Subcutaneous abdominal adipose tissue (tissue), 5 donors: ENCODE measurements at regions not wholly inside any gene's neighbourhood (a gene's known extent, or its start where the extent isn't known, plus 50 kb on each side); places are given as distances from the start of the nearest gene placed in this dataset.

Experiments used
- H3K27ac ChIP-seq: one replicate; pipeline ENCODE4 v1.7.0; 2013; ENCODE audit warnings: low read depth, mild to moderate bottlenecking, inconsistent platforms, low read length, moderate library complexity
- H3K27me3 ChIP-seq, 5 donors: one replicate each; pipeline ENCODE4 v1.7.0; 2013; ENCODE audit warnings: low read length in 5 of 5, inconsistent platforms in 1 of 5; ENCODE audit not compliant: control insufficient read depth in 5 of 5, insufficient read depth in 4 of 5
- H3K36me3 ChIP-seq, 5 donors: one replicate each; pipeline ENCODE4 v1.7.0; 2013; ENCODE audit warnings: low read length in 5 of 5; ENCODE audit not compliant: control insufficient read depth in 5 of 5, insufficient read depth in 5 of 5
- H3K4me1 ChIP-seq, 5 donors: one replicate each; pipeline ENCODE4 v1.7.0; 2013; ENCODE audit warnings: low read length in 5 of 5, mild to moderate bottlenecking in 3 of 5, moderate library complexity in 1 of 5; ENCODE audit not compliant: control insufficient read depth in 5 of 5, insufficient read depth in 5 of 5
- H3K4me3 ChIP-seq, 5 donors: one replicate each; pipeline ENCODE4 v1.7.0; 2013; ENCODE audit warnings: low read length in 5 of 5, low read depth in 1 of 5
- H3K9ac ChIP-seq, 5 donors: one replicate each; pipeline ENCODE4 v1.7.0; 2013; ENCODE audit warnings: low read length in 5 of 5, mild to moderate bottlenecking in 4 of 5, moderate library complexity in 3 of 5
- H3K9me3 ChIP-seq, 5 donors: one replicate each; pipeline ENCODE4 v1.7.0; 2013; ENCODE audit warnings: low read length in 5 of 5; ENCODE audit not compliant: control insufficient read depth in 5 of 5
- donor health status: healthy.
- donor health status: healthy.
- donor health status: healthy.
- donor health status: healthy.
- donor health status: healthy.

DNA sequence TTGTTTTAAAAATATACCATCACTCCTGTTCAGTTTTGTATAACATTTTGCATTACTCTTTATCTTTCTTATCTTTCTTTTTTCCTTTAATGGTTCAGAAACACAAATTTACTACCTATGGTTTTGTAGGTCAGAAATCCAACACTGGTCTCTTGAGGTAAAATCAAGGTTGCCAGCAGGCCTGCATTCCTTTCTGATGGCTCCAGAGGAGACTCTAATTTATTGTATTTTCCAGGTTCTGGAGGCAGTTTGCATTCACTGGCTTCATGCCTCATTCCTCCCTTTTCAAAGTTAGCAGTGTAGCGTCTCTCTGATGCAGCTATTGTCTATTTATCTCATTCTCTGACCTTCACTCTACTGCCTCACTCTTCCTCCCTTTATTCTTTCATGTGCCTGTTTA is 767.4 kb downstream of the SLITRK6 start:
- Histone ChIP-seq H3K9ac (no peak overlapping the region), H3K27ac (no peak overlapping the region), H3K4me1 (no peaks in the 10 kb centered on the region)

DNA sequence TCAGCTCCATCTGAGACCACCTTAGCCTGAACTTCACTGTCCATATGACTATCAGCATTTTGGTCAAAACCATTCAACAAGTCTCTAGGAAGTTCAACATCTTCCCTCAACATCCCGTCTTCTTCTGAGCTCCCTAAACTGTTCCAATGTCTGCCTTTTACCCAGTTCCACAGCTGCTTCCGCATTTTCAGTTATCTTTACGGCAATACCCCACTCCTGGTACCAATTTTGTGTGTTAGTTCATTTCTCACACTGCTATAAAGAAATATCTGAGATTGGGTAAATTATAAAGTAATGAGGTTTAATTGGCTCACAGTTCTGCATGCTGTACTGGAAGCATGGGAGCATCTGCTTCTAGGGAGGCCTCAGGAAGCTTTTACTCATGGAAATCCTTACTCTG is 771.2 kb downstream of the SLITRK6 start:
- Histone ChIP-seq H3K27me3 (no peaks in the 10 kb centered on the region), H3K9ac (no peak overlapping the region), H3K36me3 (no peaks in the 10 kb centered on the region), H3K27ac (no peak overlapping the region), H3K4me3 (no peak overlapping the region), H3K9me3 (peaks cover 0 to 27% (median 13%) of the 10 kb centered on the region in 5 donors), H3K4me1 (no peaks in the 10 kb centered on the region)

More for the DNA sequence above, 767.4 kb downstream of the SLITRK6 start:
- Histone ChIP-seq H3K27me3 (no peaks in the 10 kb centered on the region), H3K4me3 (no peak overlapping the region), H3K36me3 (no peaks in the 10 kb centered on the region), H3K9me3 (peaks cover 0 to 17% (median 7%) of the 10 kb centered on the region in 5 donors)

DNA sequence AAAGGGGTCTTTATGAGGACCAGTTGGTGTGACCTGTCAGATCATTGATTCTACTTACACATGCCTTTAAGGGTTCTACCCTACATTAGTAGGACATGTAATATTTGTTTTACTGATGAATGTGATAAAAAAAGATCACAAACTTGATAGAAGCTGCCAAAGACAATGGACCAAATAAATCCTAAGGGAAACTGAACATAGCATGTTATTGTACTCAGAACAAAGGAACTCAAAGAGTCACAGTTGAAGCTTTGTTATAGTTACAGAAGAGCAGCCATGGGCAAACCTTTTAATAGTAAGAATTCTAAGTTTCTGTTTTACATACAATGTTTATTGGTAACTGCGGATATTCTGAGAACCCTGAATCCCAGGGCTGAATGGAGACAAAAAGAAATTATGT is 780.1 kb downstream of the SLITRK6 start:
- H3K36me3 ChIP-seq = no peaks in the 10 kb centered on the region
- no peak overlapping the region for H3K4me3 ChIP-seq
- no peak overlapping the region for H3K27ac ChIP-seq
- H3K4me1 ChIP-seq = no peaks in the 10 kb centered on the region
- H3K9ac ChIP-seq = no peak overlapping the region
- H3K9me3 ChIP-seq = peaks cover 0 to 6% (median 2%) of the 10 kb centered on the region in 5 donors
- H3K27me3 ChIP-seq = no peaks in the 10 kb centered on the region

DNA sequence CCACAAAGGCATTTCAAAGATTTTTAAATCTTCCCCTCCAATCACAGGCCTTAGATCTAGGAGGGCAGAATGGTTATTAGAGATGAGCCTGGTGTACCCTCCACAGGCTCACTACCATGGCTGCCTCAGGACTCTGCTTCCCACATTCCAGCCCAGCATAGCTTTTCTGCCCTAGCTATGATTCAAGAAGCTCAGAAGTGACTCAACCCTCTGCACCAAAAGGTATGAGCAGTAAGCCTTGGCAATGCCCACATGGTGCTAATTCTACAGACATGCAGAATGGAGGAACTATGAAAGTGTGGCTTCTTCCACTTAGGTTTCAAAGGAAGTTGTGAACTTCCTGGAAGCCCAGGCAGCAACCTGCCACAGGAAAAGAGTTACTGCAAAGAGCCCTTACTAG is 786.2 kb downstream of the SLITRK6 start:
- Histone ChIP-seq H3K4me1 (no peaks in the 10 kb centered on the region), H3K4me3 (no peak overlapping the region), H3K9me3 (peaks cover 0 to 5% (median 0%) of the 10 kb centered on the region in 5 donors), H3K27ac (no peak overlapping the region), H3K27me3 (no peaks in the 10 kb centered on the region), H3K9ac (no peak overlapping the region), H3K36me3 (no peaks in the 10 kb centered on the region)

DNA sequence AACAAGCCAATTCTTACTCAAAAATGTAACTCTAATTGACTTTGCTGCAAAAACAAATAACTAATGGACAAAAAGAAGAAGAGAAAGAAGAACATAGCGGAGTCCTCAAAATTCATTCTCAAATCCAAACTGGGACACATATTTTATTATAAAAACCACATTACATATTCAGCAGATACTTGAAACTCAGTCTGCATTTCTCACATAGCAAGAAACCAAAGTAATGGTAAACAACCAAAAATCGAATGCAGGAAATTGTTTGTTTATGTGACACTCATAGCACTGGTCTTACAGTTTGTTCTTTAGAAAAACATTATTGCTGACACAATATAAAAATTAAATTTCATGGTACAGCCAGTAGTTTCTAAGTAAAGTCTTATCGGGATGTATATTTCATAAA is 789.8 kb downstream of the SLITRK6 start:
- Histone ChIP-seq H3K4me3 (no peak overlapping the region), H3K36me3 (no peaks in the 10 kb centered on the region), H3K4me1 (no peaks in the 10 kb centered on the region), H3K9ac (no peak overlapping the region), H3K27ac (no peak overlapping the region), H3K27me3 (no peaks in the 10 kb centered on the region), H3K9me3 (peaks cover 0 to 5% (median 0%) of the 10 kb centered on the region in 5 donors)

DNA sequence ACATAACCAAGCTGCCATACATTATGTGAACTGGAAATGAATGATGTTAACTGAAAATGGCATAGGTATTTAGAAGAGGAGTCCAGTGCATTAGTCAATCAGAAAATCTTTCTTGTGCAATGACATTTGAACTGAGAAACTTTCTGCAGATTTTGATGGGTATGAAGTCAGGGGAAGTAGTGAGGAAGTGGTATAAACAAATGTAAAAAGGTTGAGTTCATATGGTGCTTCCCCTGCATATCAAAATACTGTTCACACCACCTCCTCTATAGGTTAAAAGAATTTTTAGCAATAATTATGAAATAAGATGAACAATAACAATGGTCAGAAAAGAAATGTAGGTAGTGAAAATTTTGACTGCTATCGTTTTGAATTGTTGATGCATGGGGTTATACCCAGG is 800.0 kb downstream of the SLITRK6 start:
- Histone ChIP-seq H3K27ac (no peak overlapping the region), H3K9ac (no peak overlapping the region)

DNA sequence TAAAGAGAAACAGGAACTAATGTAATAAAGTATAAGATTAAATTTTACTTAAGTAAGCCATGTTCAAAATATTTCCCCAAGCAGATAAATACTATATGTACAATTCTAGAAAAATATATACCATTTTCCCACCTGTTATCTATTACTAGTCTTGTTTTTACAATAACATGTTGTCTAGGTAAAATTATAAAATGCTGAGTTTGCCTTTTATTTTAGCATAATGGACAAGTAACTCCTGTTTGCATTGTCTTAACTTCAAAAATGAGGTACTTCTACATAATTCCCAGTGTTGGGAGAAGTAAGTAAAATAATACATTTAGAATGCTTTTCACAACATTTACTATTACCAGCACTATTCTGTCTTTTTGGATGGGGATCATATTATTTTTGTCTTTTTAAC is 800.5 kb downstream of the SLITRK6 start:
- Histone ChIP-seq H3K27ac (no peak overlapping the region), H3K9ac (no peak overlapping the region), H3K4me3 (no peak overlapping the region), H3K27me3 (no peaks in the 10 kb centered on the region), H3K9me3 (no peaks in the 10 kb centered on the region), H3K36me3 (no peaks in the 10 kb centered on the region), H3K4me1 (no peaks in the 10 kb centered on the region)

More for the DNA sequence above, 800.0 kb downstream of the SLITRK6 start:
- Histone ChIP-seq H3K4me3 (no peak overlapping the region), H3K9me3 (no peaks in the 10 kb centered on the region), H3K4me1 (no peaks in the 10 kb centered on the region), H3K27me3 (no peaks in the 10 kb centered on the region), H3K36me3 (no peaks in the 10 kb centered on the region)

DNA sequence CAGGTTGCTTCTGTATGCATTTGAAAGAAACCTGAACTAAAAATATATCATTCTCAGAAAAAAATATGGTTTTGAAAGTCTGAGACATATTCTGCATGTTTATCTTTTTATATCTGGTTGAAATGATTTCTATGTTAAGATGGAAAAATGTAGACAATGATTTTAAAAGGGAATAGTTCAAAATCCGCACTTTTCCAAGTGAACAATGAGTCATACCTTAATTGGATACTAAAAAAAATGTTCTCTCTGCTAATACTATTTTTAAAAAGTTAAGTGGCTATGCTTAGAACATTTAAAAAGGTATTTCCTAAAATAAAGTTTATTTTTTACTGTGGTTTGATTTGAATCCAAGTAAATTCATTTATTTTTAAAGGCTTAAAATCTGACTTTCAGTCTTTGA is 801.4 kb downstream of the SLITRK6 start:
- H3K36me3 ChIP-seq = no peaks in the 10 kb centered on the region
- H3K4me1 ChIP-seq = no peaks in the 10 kb centered on the region
- no peaks in the 10 kb centered on the region for H3K27me3 ChIP-seq
- H3K9me3 ChIP-seq = no peaks in the 10 kb centered on the region
- no peak overlapping the region for H3K9ac ChIP-seq
- H3K27ac ChIP-seq = no peak overlapping the region
- H3K4me3 ChIP-seq = no peak overlapping the region

DNA sequence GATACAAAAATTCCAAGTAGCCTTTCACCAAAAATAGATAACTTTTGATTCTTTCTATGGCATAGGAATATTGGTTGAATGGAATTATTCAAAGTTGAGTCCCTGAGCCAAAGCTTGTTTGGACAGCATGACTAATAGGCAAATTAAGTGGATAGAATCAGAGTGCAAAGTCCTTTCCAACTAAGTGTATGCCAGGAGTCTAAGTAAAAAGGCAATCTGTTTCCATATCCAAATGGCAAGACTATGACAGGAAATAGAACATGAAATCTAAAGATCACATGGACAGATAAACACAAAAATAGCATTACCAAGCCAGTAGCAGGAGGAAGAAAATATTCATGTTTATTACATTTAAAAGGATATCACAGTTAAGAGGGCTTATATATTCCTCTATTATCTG is 804.6 kb downstream of the SLITRK6 start:
- Histone ChIP-seq H3K36me3 (no peaks in the 10 kb centered on the region), H3K27ac (no peak overlapping the region), H3K4me1 (no peaks in the 10 kb centered on the region), H3K9me3 (no peaks in the 10 kb centered on the region), H3K4me3 (no peak overlapping the region), H3K27me3 (no peaks in the 10 kb centered on the region), H3K9ac (no peak overlapping the region)

DNA sequence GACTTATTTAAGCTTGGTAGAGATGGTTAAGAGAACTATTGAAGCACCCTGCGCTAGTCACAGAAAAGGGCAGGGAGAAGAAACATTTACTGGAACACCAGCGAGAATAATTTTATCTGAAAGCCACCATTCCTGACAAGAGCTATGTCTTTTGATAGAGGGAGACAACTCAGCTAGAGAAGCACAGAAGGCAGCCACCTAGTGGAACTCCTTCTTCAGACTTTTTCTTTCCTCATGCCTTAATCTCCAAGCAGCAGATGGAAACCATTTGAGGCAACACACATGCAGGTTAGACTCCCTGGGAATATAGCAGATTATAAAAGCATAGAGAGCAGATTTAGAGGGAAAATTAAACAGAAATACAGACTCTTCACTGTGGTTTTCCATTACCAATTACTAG is 813.4 kb downstream of the SLITRK6 start:
- Histone ChIP-seq H3K9ac (no peak overlapping the region), H3K27ac (no peak overlapping the region), H3K27me3 (no peaks in the 10 kb centered on the region), H3K4me3 (no peak overlapping the region), H3K9me3 (no peaks in the 10 kb centered on the region), H3K36me3 (no peaks in the 10 kb centered on the region), H3K4me1 (no peaks in the 10 kb centered on the region)

DNA sequence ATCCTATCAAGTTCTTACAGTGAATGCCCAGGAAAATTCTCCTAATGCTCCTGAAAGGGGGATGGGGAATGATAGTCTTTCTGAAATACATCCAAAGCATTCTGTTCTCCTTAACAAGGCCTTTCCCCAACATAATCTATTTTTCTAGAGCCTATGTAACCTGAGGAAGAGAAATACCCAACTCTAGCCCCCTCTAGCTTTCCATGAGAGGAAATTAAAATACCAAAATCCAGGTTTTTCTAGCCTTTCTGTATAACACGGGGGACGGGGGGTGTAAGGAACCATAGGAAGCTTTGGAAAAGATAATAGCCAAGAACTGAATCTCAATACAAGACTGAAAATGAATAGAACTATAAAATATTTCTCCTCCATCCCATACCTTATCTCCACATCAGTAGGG is 815.9 kb downstream of the SLITRK6 start:
- Histone ChIP-seq H3K27me3 (no peaks in the 10 kb centered on the region), H3K27ac (no peak overlapping the region), H3K9ac (no peak overlapping the region), H3K4me3 (no peak overlapping the region), H3K36me3 (no peaks in the 10 kb centered on the region), H3K9me3 (no peaks in the 10 kb centered on the region), H3K4me1 (no peaks in the 10 kb centered on the region)
